ENCODE measurements at regions not wholly inside any gene's neighbourhood (a gene's known extent, or its start where the extent isn't known, plus 50 kb on each side); places are given as distances from the start of the nearest gene placed in this dataset.
A peak's percentile ranks its signal among the peaks of the same experiment; 100 is the strongest.

GRCh38 chr14:53571641-53572328 is 384.8 kb downstream of the BMP4 start:
- TF ChIP-seq SUZ12 (IDR thresholded peaks at IDR 0.05) (no peak), PKNOX1 (IDR thresholded peaks at IDR 0.05) (peak; percentile 54), CTBP1 (IDR thresholded peaks at IDR 0.05; ENCODE audit: borderline replicate concordance) (no peak), TARDBP (IDR thresholded peaks at IDR 0.05) (no peak), LEF1 (IDR thresholded peaks at IDR 0.05; ENCODE audit: borderline replicate concordance) (no peak), FOXA1 (IDR thresholded peaks at IDR 0.05) (no peak), FOXM1 (IDR thresholded peaks at IDR 0.05; ENCODE audit: borderline replicate concordance) (no peak)
- CTCF ChIA-PET, result no interaction called here
- DNase-seq (ENCODE audit: extremely low spot score), result no peak
- POLR2A ChIA-PET, result no interaction called here

GRCh38 chr14:53570411-53571387 is 385.9 kb downstream of the BMP4 start:
- CTCF ChIA-PET, result no interaction called here

GRCh38 chr14:53569446-53569845 is 387.2 kb downstream of the BMP4 start:
- ChIA-PET CTCF (no interaction called here), POLR2A (no interaction called here)
- TF ChIP-seq FOXK2 (IDR thresholded peaks at IDR 0.05) (no peak), ELF4 (IDR thresholded peaks at IDR 0.05) (no peak), BHLHE40 (IDR thresholded peaks at IDR 0.05; ENCODE audit: borderline replicate concordance) (no peak)
- DNase-seq (ENCODE audit: extremely low spot score), result no peak

More at GRCh38 chr14:53570411-53571387, 385.9 kb downstream of the BMP4 start:
- POLR2A ChIA-PET, result no interaction called here
- no peak for DNase-seq (ENCODE audit: extremely low spot score)
- TF ChIP-seq L3MBTL2 (conservative IDR thresholded peaks at IDR 0.05) (no peak), NFRKB (IDR thresholded peaks at IDR 0.05) (no peak), TARDBP (IDR thresholded peaks at IDR 0.05) (no peak), HDGF (IDR thresholded peaks at IDR 0.05; ENCODE audit: borderline replicate concordance) (no peak), BHLHE40 (IDR thresholded peaks at IDR 0.05; ENCODE audit: borderline replicate concordance) (no peak), LEF1 (IDR thresholded peaks at IDR 0.05; ENCODE audit: borderline replicate concordance) (no peak), FOXA1 (IDR thresholded peaks at IDR 0.05) (no peak), SUZ12 (IDR thresholded peaks at IDR 0.05) (no peak), ELF4 (IDR thresholded peaks at IDR 0.05) (no peak), PKNOX1 (IDR thresholded peaks at IDR 0.05) (no peak), ZNF384 (IDR thresholded peaks at IDR 0.05) (no peak), FOXK2 (IDR thresholded peaks at IDR 0.05) (no peak), CTBP1 (IDR thresholded peaks at IDR 0.05; ENCODE audit: borderline replicate concordance) (no peak), SP1 (IDR thresholded peaks at IDR 0.05) (no peak), FOXM1 (IDR thresholded peaks at IDR 0.05; ENCODE audit: borderline replicate concordance) (no peak)

GRCh38 chr14:53567236-53567780 is 389.3 kb downstream of the BMP4 start:
- CTCF ChIA-PET, result no interaction called here
- DNase-seq (ENCODE audit: extremely low spot score), result no peak
- POLR2A ChIA-PET, result no interaction called here
- TF ChIP-seq SUZ12 (IDR thresholded peaks at IDR 0.05) (no peak), FOXM1 (IDR thresholded peaks at IDR 0.05; ENCODE audit: borderline replicate concordance) (no peak), ELF4 (IDR thresholded peaks at IDR 0.05) (no peak), TARDBP (IDR thresholded peaks at IDR 0.05) (no peak), FOXA1 (IDR thresholded peaks at IDR 0.05) (no peak), BHLHE40 (IDR thresholded peaks at IDR 0.05; ENCODE audit: borderline replicate concordance) (no peak), ARNT (IDR thresholded peaks at IDR 0.05) (no peak), L3MBTL2 (conservative IDR thresholded peaks at IDR 0.05) (no peak), SP1 (IDR thresholded peaks at IDR 0.05) (no peak), NFRKB (IDR thresholded peaks at IDR 0.05) (no peak), ZNF384 (IDR thresholded peaks at IDR 0.05) (no peak), PKNOX1 (IDR thresholded peaks at IDR 0.05) (no peak), CTBP1 (IDR thresholded peaks at IDR 0.05; ENCODE audit: borderline replicate concordance) (no peak), LEF1 (IDR thresholded peaks at IDR 0.05; ENCODE audit: borderline replicate concordance) (no peak), HDGF (IDR thresholded peaks at IDR 0.05; ENCODE audit: borderline replicate concordance) (no peak), FOXK2 (IDR thresholded peaks at IDR 0.05) (no peak)

GRCh38 chr14:53564870-53565269 is 391.8 kb downstream of the BMP4 start:
- POLR2A ChIA-PET, result no interaction called here

More at GRCh38 chr14:53564870-53565269, 391.8 kb downstream of the BMP4 start:
- no peak for DNase-seq (ENCODE audit: extremely low spot score)
- no peak for TF ChIP-seq ARNT (IDR thresholded peaks at IDR 0.05)
- no peak for TF ChIP-seq CTBP1 (IDR thresholded peaks at IDR 0.05; ENCODE audit: borderline replicate concordance)
- TF ChIP-seq SUZ12 (IDR thresholded peaks at IDR 0.05), result no peak
- TF ChIP-seq FOXM1 (IDR thresholded peaks at IDR 0.05; ENCODE audit: borderline replicate concordance), result no peak
- TF ChIP-seq FOXK2 (IDR thresholded peaks at IDR 0.05), result no peak
- TF ChIP-seq PKNOX1 (IDR thresholded peaks at IDR 0.05), result no peak
- no peak for TF ChIP-seq NFRKB (IDR thresholded peaks at IDR 0.05)
- no peak for TF ChIP-seq LEF1 (IDR thresholded peaks at IDR 0.05; ENCODE audit: borderline replicate concordance)
- TF ChIP-seq TARDBP (IDR thresholded peaks at IDR 0.05), result no peak
- TF ChIP-seq ELF4 (IDR thresholded peaks at IDR 0.05), result no peak
- TF ChIP-seq ZNF384 (IDR thresholded peaks at IDR 0.05), result no peak
- no peak for TF ChIP-seq HDGF (IDR thresholded peaks at IDR 0.05; ENCODE audit: borderline replicate concordance)
- TF ChIP-seq SP1 (IDR thresholded peaks at IDR 0.05), result no peak
- TF ChIP-seq L3MBTL2 (conservative IDR thresholded peaks at IDR 0.05), result no peak
- TF ChIP-seq BHLHE40 (IDR thresholded peaks at IDR 0.05; ENCODE audit: borderline replicate concordance), result no peak
- no peak for TF ChIP-seq FOXA1 (IDR thresholded peaks at IDR 0.05)
- CTCF ChIA-PET, result no interaction called here

All from HEK293T (cell line).